ENCODE measurements at regions not wholly inside any gene's neighbourhood (a gene's known extent, or its start where the extent isn't known, plus 50 kb on each side); places are given as distances from the start of the nearest gene placed in this dataset.

GRCh38 chr11:40045312-40045711 lies 1414.1 kb downstream of the LRRC4C start:
- H3K36me3 Mint-ChIP-seq (ENCODE audit: insufficient read depth, unreplicated experiment): no peaks in the 10 kb centered on the region

GRCh38 chr11:40037005-40037404 lies 1422.4 kb downstream of the LRRC4C start:
- H3K9me3 Mint-ChIP-seq (ENCODE audit: unreplicated experiment): peaks cover 24% of the 10 kb centered on the region
- peak; percentile 51 to 57 for DNase-seq
- Histone ChIP-seq H3K4me1 (peaks cover 15% of the 10 kb centered on the region), H3K27me3 (replicated peaks; ENCODE audit: control insufficient read depth, insufficient read depth, low read length) (no peaks in the 10 kb centered on the region), H3K36me3 (ENCODE audit: control insufficient read depth, insufficient read depth, low read length) (no peaks in the 10 kb centered on the region), H3K9me3 (peaks cover 5% of the 10 kb centered on the region; the same call in 1 of the 2 replicates), H3K4me3 (ENCODE audit: low read depth, low read length) (no peak overlapping the region)
- no peak for TF ChIP-seq CTCF (IDR thresholded peaks at IDR 0.05; ENCODE audit: insufficient read depth in 1 of 2, low read depth in 1 of 2, low read length in 1 of 2, severe bottlenecking in 1 of 2, unreplicated experiment in 1 of 2)
- peaks cover 7% of the 10 kb centered on the region for H3K36me3 Mint-ChIP-seq (ENCODE audit: insufficient read depth, unreplicated experiment)
- no peaks in the 10 kb centered on the region for H3K27me3 Mint-ChIP-seq (ENCODE audit: insufficient read depth, unreplicated experiment)
- peak overlapping the region; percentile 83 for H3K27ac Mint-ChIP-seq (ENCODE audit: unreplicated experiment)
- no TSS peak for BruUV-seq (replicated peaks)
- intact Hi-C loops (cut with micrococcal nuclease; ENCODE audit: unreplicated experiment): loop anchor here (1.0 to 2.0 kb wide), 2 partner anchors 8 to 46 kb away; no protein-coding TSS in a partner anchor
- ChIA-PET POLR2A (no interaction called here), CTCF (no interaction called here)
- H3K4me1 Mint-ChIP-seq (ENCODE audit: low read depth, unreplicated experiment): peaks cover 8% of the 10 kb centered on the region
- no peak overlapping the region for H3K4me3 Mint-ChIP-seq (ENCODE audit: unreplicated experiment)

More at GRCh38 chr11:40045312-40045711, 1414.1 kb downstream of the LRRC4C start:
- no peaks in the 10 kb centered on the region for H3K4me1 ChIP-seq
- Mint-ChIP-seq H3K9me3 (ENCODE audit: unreplicated experiment) (no peaks in the 10 kb centered on the region), H3K4me1 (ENCODE audit: low read depth, unreplicated experiment) (no peaks in the 10 kb centered on the region), H3K27me3 (ENCODE audit: insufficient read depth, unreplicated experiment) (no peaks in the 10 kb centered on the region), H3K27ac (ENCODE audit: unreplicated experiment) (no peak overlapping the region), H3K4me3 (ENCODE audit: unreplicated experiment) (no peak overlapping the region)
- H3K4me3 ChIP-seq (ENCODE audit: low read depth, low read length): no peak overlapping the region
- H3K9me3 ChIP-seq: no peaks in the 10 kb centered on the region; the same call in 1 of the 2 replicates
- intact Hi-C loops (cut with micrococcal nuclease; ENCODE audit: unreplicated experiment): no loop called here
- no peak for TF ChIP-seq CTCF (IDR thresholded peaks at IDR 0.05; ENCODE audit: insufficient read depth in 1 of 2, low read depth in 1 of 2, low read length in 1 of 2, severe bottlenecking in 1 of 2, unreplicated experiment in 1 of 2)
- ChIA-PET CTCF (no interaction called here), POLR2A (no interaction called here)
- DNase-seq: no peak
- no peaks in the 10 kb centered on the region for H3K27me3 ChIP-seq (replicated peaks; ENCODE audit: control insufficient read depth, insufficient read depth, low read length)
- no TSS peak for BruUV-seq (replicated peaks)
- H3K36me3 ChIP-seq (ENCODE audit: control insufficient read depth, insufficient read depth, low read length): no peaks in the 10 kb centered on the region

- H3K9me3 Mint-ChIP-seq (ENCODE audit: unreplicated experiment): peaks cover 9% of the 10 kb centered on the region
- no peak for DNase-seq
These were observed 1427.1 kb downstream of the LRRC4C start for GRCh38 chr11:40032331-40032730.

More at GRCh38 chr11:40032331-40032730, 1427.1 kb downstream of the LRRC4C start:
- Mint-ChIP-seq H3K27ac (ENCODE audit: unreplicated experiment) (no peak overlapping the region), H3K4me1 (ENCODE audit: low read depth, unreplicated experiment) (peaks cover 29% of the 10 kb centered on the region), H3K36me3 (ENCODE audit: insufficient read depth, unreplicated experiment) (peaks cover 7% of the 10 kb centered on the region), H3K4me3 (ENCODE audit: unreplicated experiment) (no peak overlapping the region), H3K27me3 (ENCODE audit: insufficient read depth, unreplicated experiment) (no peaks in the 10 kb centered on the region)
- intact Hi-C loops (cut with micrococcal nuclease; ENCODE audit: unreplicated experiment): no loop called here
- POLR2A ChIA-PET: no interaction called here
- Histone ChIP-seq H3K4me1 (peaks cover 41% of the 10 kb centered on the region), H3K27me3 (replicated peaks; ENCODE audit: control insufficient read depth, insufficient read depth, low read length) (no peaks in the 10 kb centered on the region), H3K4me3 (ENCODE audit: low read depth, low read length) (no peak overlapping the region), H3K9me3 (peaks cover 5% of the 10 kb centered on the region; the same call in 1 of the 2 replicates), H3K36me3 (ENCODE audit: control insufficient read depth, insufficient read depth, low read length) (no peaks in the 10 kb centered on the region)
- no TSS peak for BruUV-seq (replicated peaks)
- CTCF ChIA-PET: interaction anchor here (0.8 kb wide), 1 partner anchor 94 kb away, joined by 3 read pairs; no protein-coding TSS in a partner anchor
- no peak for TF ChIP-seq CTCF (IDR thresholded peaks at IDR 0.05; ENCODE audit: insufficient read depth in 1 of 2, low read depth in 1 of 2, low read length in 1 of 2, severe bottlenecking in 1 of 2, unreplicated experiment in 1 of 2)
